ENCODE measurements at regions not wholly inside any gene's neighbourhood (a gene's known extent, or its start where the extent isn't known, plus 50 kb on each side); places are given as distances from the start of the nearest gene placed in this dataset.

DNA sequence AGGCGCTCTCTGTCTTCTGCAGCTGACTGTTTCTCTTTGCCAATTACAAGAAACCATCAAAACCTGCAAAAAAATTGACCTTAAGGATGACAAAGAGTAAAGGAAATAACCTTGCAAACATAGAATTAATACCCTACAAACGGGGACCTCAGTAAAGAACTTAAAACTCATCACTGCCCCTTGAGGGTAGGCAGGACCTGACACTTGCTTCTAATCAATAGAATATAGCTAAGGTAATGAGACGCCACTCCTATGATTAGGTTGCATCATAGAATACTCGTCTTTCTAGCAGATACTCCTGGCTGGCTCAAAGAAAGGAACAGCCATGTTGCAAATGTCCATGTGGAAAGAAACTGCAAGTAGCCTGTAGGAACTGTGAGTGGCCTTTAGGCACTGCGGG is 140.0 kb downstream of the XPNPEP1 start:
- no peaks in the 10 kb centered on the region for H3K4me1 ChIP-seq (ENCODE audit: control insufficient read depth in 4 of 4, insufficient read depth in 4 of 4, low read length in 3 of 4)
- 80% methylated on average over 5 of the region's 5 CpGs for WGBS
- H3K27ac ChIP-seq (ENCODE audit: low read depth in 1 of 2, low read length in 2 of 2), result no peak overlapping the region
- no peak overlapping the region for H3K9ac ChIP-seq (ENCODE audit: low read depth in 1 of 2, low read length in 2 of 2)
- no peak for TF ChIP-seq JUND (IDR thresholded peaks at IDR 0.05)
- no peak for TF ChIP-seq REST (IDR thresholded peaks at IDR 0.05)
- TF ChIP-seq, protein P1, sequence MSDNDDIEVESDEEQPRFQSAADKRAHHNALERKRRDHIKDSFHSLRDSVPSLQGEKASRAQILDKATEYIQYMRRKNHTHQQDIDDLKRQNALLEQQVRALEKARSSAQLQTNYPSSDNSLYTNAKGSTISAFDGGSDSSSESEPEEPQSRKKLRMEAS (IDR thresholded peaks at IDR 0.05), result no peak
- no peak for TF ChIP-seq FOXA2 (IDR thresholded peaks at IDR 0.05)
- no peak for TF ChIP-seq HNF4G (IDR thresholded peaks at IDR 0.05)
- TF ChIP-seq, protein P2, sequence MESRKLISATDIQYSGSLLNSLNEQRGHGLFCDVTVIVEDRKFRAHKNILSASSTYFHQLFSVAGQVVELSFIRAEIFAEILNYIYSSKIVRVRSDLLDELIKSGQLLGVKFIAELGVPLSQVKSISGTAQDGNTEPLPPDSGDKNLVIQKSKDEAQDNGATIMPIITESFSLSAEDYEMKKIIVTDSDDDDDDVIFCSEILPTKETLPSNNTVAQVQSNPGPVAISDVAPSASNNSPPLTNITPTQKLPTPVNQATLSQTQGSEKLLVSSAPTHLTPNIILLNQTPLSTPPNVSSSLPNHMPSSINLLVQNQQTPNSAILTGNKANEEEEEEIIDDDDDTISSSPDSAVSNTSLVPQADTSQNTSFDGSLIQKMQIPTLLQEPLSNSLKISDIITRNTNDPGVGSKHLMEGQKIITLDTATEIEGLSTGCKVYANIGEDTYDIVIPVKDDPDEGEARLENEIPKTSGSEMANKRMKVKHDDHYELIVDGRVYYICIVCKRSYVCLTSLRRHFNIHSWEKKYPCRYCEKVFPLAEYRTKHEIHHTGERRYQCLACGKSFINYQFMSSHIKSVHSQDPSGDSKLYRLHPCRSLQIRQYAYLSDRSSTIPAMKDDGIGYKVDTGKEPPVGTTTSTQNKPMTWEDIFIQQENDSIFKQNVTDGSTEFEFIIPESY (IDR thresholded peaks at IDR 0.05), result no peak
- TF ChIP-seq HNF4A (conservative IDR thresholded peaks at IDR 0.05), result no peak
- TF ChIP-seq EGR1 (IDR thresholded peaks at IDR 0.05; ENCODE audit: low read depth in 2 of 2), result no peak
- no peak for TF ChIP-seq NR2F2 (IDR thresholded peaks at IDR 0.05)
- no peak for TF ChIP-seq YY1 (IDR thresholded peaks at IDR 0.05)
- TF ChIP-seq RXRA (IDR thresholded peaks at IDR 0.05), result no peak
- TF ChIP-seq SP1 (IDR thresholded peaks at IDR 0.05), result no peak
- TF ChIP-seq RAD21 (IDR thresholded peaks at IDR 0.05), result no peak
- no peak for TF ChIP-seq TAF1 (conservative IDR thresholded peaks at IDR 0.05)
- TF ChIP-seq ATF3 (IDR thresholded peaks at IDR 0.05), result no peak
- TF ChIP-seq GABPA (IDR thresholded peaks at IDR 0.05 in 1 of 2, conservative IDR thresholded peaks at IDR 0.05 in 1 of 2), result no peak
- TF ChIP-seq CTCF (IDR thresholded peaks at IDR 0.05; ENCODE audit: low read depth, low read length, missing input control), result no peak
- no peak for TF ChIP-seq FOXA1 (IDR thresholded peaks at IDR 0.05)
- peaks cover 0 to 3% (median 0%) of the 10 kb centered on the region in 4 donors for H3K27me3 ChIP-seq (ENCODE audit: control insufficient read depth in 4 of 4, insufficient read depth in 4 of 4, low read length in 3 of 4)
- no peak for DNase-seq (ENCODE audit: low spot score)
- H3K9me3 ChIP-seq (ENCODE audit: control insufficient read depth in 4 of 4, low read length in 3 of 4), result no peaks in the 10 kb centered on the region
- H3K36me3 ChIP-seq (ENCODE audit: control insufficient read depth in 4 of 4, insufficient read depth in 3 of 4, low read depth in 1 of 4, low read length in 3 of 4), result no peaks in the 10 kb centered on the region
- no peak overlapping the region for H3K4me3 ChIP-seq (ENCODE audit: low read depth in 1 of 3, low read length in 3 of 3)

All from liver (tissue), 8 donors.